Uterus (tissue), 3 donors: ENCODE measurements at regions not wholly inside any gene's neighbourhood (a gene's known extent, or its start where the extent isn't known, plus 50 kb on each side); places are given as distances from the start of the nearest gene placed in this dataset.

ENCODE experiments used
- DNase-seq, 2 donors: peaks; one replicate each; pipeline ENCODE4 v3.0.0-alpha.2; 2019 to 2020
- H3K27ac ChIP-seq, 2 donors: fragments of 200-600 bp; sonication (generic); 1 replicate in 1 of 2; 2 replicates in 1 of 2; pipeline ENCODE4 v1.5.1; 2016 to 2018
- H3K27me3 ChIP-seq, 2 donors: fragments of 200-600 bp; sonication (generic); one replicate each; pipeline ENCODE4 v1.5.1; 2018 to 2019; ENCODE audit warnings: control low read depth in 1 of 2
- H3K36me3 ChIP-seq, 2 donors: fragments of 200-600 bp; sonication (generic); one replicate each; pipeline ENCODE4 v1.5.1; 2019; ENCODE audit warnings: control low read depth in 1 of 2
- H3K4me1 ChIP-seq, 2 donors: fragments of 200-600 bp; sonication (generic); one replicate each; pipeline ENCODE4 v1.5.1; 2018 to 2019; ENCODE audit warnings: control low read depth in 1 of 2
- H3K4me3 ChIP-seq, 2 donors: fragments of 200-600 bp; sonication (generic); 1 replicate in 1 of 2; 2 replicates in 1 of 2; pipeline ENCODE4 v1.5.1; 2018 to 2019; ENCODE audit warnings: mild to moderate bottlenecking in 1 of 2
- H3K9me3 ChIP-seq, 2 donors: fragments of 200-600 bp; sonication (generic); one replicate each; pipeline ENCODE4 v1.5.1; 2019; ENCODE audit warnings: control low read depth in 1 of 2
- CTCF ChIP-seq, 4 experiments: fragments of 200-600 bp in 2 of 4; fragments of 450-650 bp in 2 of 4; sonication (generic) in 2 of 4; IDR thresholded peaks; one replicate each; pipeline ENCODE4 v1.5.1; 2016 to 2019; ENCODE audit warnings: antibody characterized with exemption in 4 of 4, mild to moderate bottlenecking in 2 of 4, moderate library complexity in 1 of 4
- POLR2A ChIP-seq, 2 donors: fragments of 450-650 bp; IDR thresholded peaks; one replicate each; pipeline ENCODE4 v1.6.1; 2016; ENCODE audit warnings: antibody characterized with exemption in 2 of 2, mild to moderate bottlenecking in 1 of 2, moderate library complexity in 1 of 2
- intact Hi-C: fragments of 100-400 bp; cut with DNase I; formaldehyde crosslinking; loops from one replicate; pipeline ENCODE4 v1.15.1; 2023; ENCODE audit warnings: low total_unique reads
- donor health status: DM: yes; HTN: yes; CAD: no.

- Histone ChIP-seq H3K27me3 (no peaks in the 10 kb centered on the region), H3K27ac (no peak overlapping the region), H3K4me3 (no peak overlapping the region), H3K9me3 (no peaks in the 10 kb centered on the region), H3K4me1 (no peaks in the 10 kb centered on the region), H3K36me3 (no peaks in the 10 kb centered on the region)
- intact Hi-C loops: no loop called here
- TF ChIP-seq CTCF (IDR thresholded peaks at IDR 0.05) (no peak), POLR2A (IDR thresholded peaks at IDR 0.05) (no peak)
- DNase-seq: no peak
Measured at GRCh38 chr2:215876139-215876936, 137.0 kb downstream of the MREG start.

- Histone ChIP-seq H3K9me3 (no peaks in the 10 kb centered on the region), H3K27me3 (no peaks in the 10 kb centered on the region), H3K36me3 (no peaks in the 10 kb centered on the region), H3K27ac (no peak overlapping the region), H3K4me3 (no peak overlapping the region), H3K4me1 (no peaks in the 10 kb centered on the region)
- TF ChIP-seq POLR2A (IDR thresholded peaks at IDR 0.05) (no peak), CTCF (IDR thresholded peaks at IDR 0.05) (no peak)
- intact Hi-C loops: no loop called here
- no peak for DNase-seq
Measured at GRCh38 chr2:215874418-215874817, 138.9 kb downstream of the MREG start.

GRCh38 chr2:215870986-215871385 lies 142.4 kb downstream of the MREG start:
- no peak overlapping the region for H3K4me3 ChIP-seq
- no peak for TF ChIP-seq POLR2A (IDR thresholded peaks at IDR 0.05)
- TF ChIP-seq CTCF (IDR thresholded peaks at IDR 0.05): no peak
- no peak overlapping the region for H3K27ac ChIP-seq
- no peak for DNase-seq
- no peaks in the 10 kb centered on the region for H3K4me1 ChIP-seq
- H3K9me3 ChIP-seq: no peaks in the 10 kb centered on the region
- no peaks in the 10 kb centered on the region for H3K27me3 ChIP-seq
- no peaks in the 10 kb centered on the region for H3K36me3 ChIP-seq
- intact Hi-C loops: no loop called here

- intact Hi-C loops: no loop called here
- Histone ChIP-seq H3K4me1 (no peaks in the 10 kb centered on the region), H3K27me3 (no peaks in the 10 kb centered on the region), H3K9me3 (no peaks in the 10 kb centered on the region), H3K27ac (no peak overlapping the region), H3K4me3 (no peak overlapping the region), H3K36me3 (no peaks in the 10 kb centered on the region)
- TF ChIP-seq POLR2A (IDR thresholded peaks at IDR 0.05): no peak
- no peak for TF ChIP-seq CTCF (IDR thresholded peaks at IDR 0.05)
- no peak for DNase-seq
Measured at GRCh38 chr2:215870088-215870490, 143.3 kb downstream of the MREG start.

GRCh38 chr2:215868846-215869543 lies 144.4 kb downstream of the MREG start:
- Histone ChIP-seq H3K4me1 (no peaks in the 10 kb centered on the region), H3K27ac (no peak overlapping the region), H3K4me3 (no peak overlapping the region), H3K9me3 (no peaks in the 10 kb centered on the region), H3K27me3 (no peaks in the 10 kb centered on the region), H3K36me3 (no peaks in the 10 kb centered on the region)
- DNase-seq: no peak
- intact Hi-C loops: no loop called here
- TF ChIP-seq POLR2A (IDR thresholded peaks at IDR 0.05) (no peak), CTCF (IDR thresholded peaks at IDR 0.05) (no peak)
